Muscle of leg (tissue), 3 donors: ENCODE measurements at regions not wholly inside any gene's neighbourhood (a gene's known extent, or its start where the extent isn't known, plus 50 kb on each side); places are given as distances from the start of the nearest gene placed in this dataset.
A peak's percentile ranks its signal among the peaks of the same experiment; 100 is the strongest.

Experiments used
- DNase-seq: peaks from one replicate; pipeline ENCODE4 v3.0.0; 2013
- H3K27ac ChIP-seq: one replicate; pipeline ENCODE4 v1.5.1; 2013; ENCODE audit warnings: mild to moderate bottlenecking, low read length, control low read depth
- H3K27me3 ChIP-seq: one replicate; pipeline ENCODE4 v1.6.1; 2013; ENCODE audit warnings: low read length; ENCODE audit not compliant: control insufficient read depth, insufficient read depth
- H3K36me3 ChIP-seq: one replicate; pipeline ENCODE4 v1.6.1; 2013; ENCODE audit warnings: low read length; ENCODE audit not compliant: control insufficient read depth, insufficient read depth
- H3K4me1 ChIP-seq: one replicate; pipeline ENCODE4 v1.6.1; 2013; ENCODE audit warnings: low read length; ENCODE audit not compliant: control insufficient read depth, insufficient read depth
- H3K4me3 ChIP-seq: one replicate; pipeline ENCODE4 v1.5.1; 2013; ENCODE audit warnings: low read length, control low read depth
- H3K9me3 ChIP-seq: replicated peaks from 2 replicates; pipeline ENCODE4 v1.6.1; 2013; ENCODE audit warnings: low read depth, low read length; ENCODE audit not compliant: control insufficient read depth
- WGBS: methylation state at CpG from one replicate; pipeline ENCODE4 v1.1.5; 2013; ENCODE audit warnings: missing lambda C conversion rate; ENCODE audit not compliant: insufficient coverage; 5-methylcytosine and 5-hydroxymethylcytosine counted together

GRCh38 chr21:16509476-16509875 lies 779.7 kb downstream of the USP25 start:
- Histone ChIP-seq H3K9me3 (no peaks in the 10 kb centered on the region), H3K4me1 (no peaks in the 10 kb centered on the region), H3K27me3 (no peaks in the 10 kb centered on the region), H3K27ac (no peak overlapping the region), H3K4me3 (no peak overlapping the region), H3K36me3 (no peaks in the 10 kb centered on the region)
- peak; percentile 73 for DNase-seq
- 43% methylated on average over 1 of the region's 3 CpGs for WGBS

GRCh38 chr21:16514316-16514715 lies 784.5 kb downstream of the USP25 start:
- H3K36me3 ChIP-seq = no peaks in the 10 kb centered on the region
- H3K9me3 ChIP-seq = peaks cover 3% of the 10 kb centered on the region
- no peak overlapping the region for H3K4me3 ChIP-seq
- no peak for DNase-seq
- H3K27me3 ChIP-seq = no peaks in the 10 kb centered on the region
- no peaks in the 10 kb centered on the region for H3K4me1 ChIP-seq
- H3K27ac ChIP-seq = no peak overlapping the region
- WGBS = no CpG with 5 or more reads among the region's 2 CpGs

- no peak for DNase-seq
- WGBS = no CpG with 5 or more reads among the region's 1 CpG
- H3K9me3 ChIP-seq = peaks cover 3% of the 10 kb centered on the region
Measured at GRCh38 chr21:16517383-16517782, 787.6 kb downstream of the USP25 start.

GRCh38 chr21:16519036-16519435 lies 789.3 kb downstream of the USP25 start:
- Histone ChIP-seq H3K27me3 (no peaks in the 10 kb centered on the region), H3K9me3 (peaks cover 3% of the 10 kb centered on the region), H3K27ac (no peak overlapping the region), H3K36me3 (no peaks in the 10 kb centered on the region), H3K4me1 (no peaks in the 10 kb centered on the region), H3K4me3 (no peak overlapping the region)
- WGBS = no CpG with 5 or more reads among the region's 2 CpGs
- DNase-seq = no peak

More at GRCh38 chr21:16517383-16517782, 787.6 kb downstream of the USP25 start:
- no peaks in the 10 kb centered on the region for H3K4me1 ChIP-seq
- H3K27ac ChIP-seq = no peak overlapping the region
- H3K27me3 ChIP-seq = no peaks in the 10 kb centered on the region
- H3K36me3 ChIP-seq = no peaks in the 10 kb centered on the region
- H3K4me3 ChIP-seq = no peak overlapping the region

- Histone ChIP-seq H3K4me1 (no peaks in the 10 kb centered on the region), H3K27me3 (no peaks in the 10 kb centered on the region), H3K27ac (no peak overlapping the region), H3K9me3 (peaks cover 3% of the 10 kb centered on the region), H3K4me3 (no peak overlapping the region), H3K36me3 (no peaks in the 10 kb centered on the region)
- no peak for DNase-seq
Measured at GRCh38 chr21:16519644-16520043, 789.9 kb downstream of the USP25 start.

- Histone ChIP-seq H3K9me3 (no peaks in the 10 kb centered on the region), H3K4me1 (no peaks in the 10 kb centered on the region), H3K27ac (no peak overlapping the region), H3K27me3 (no peaks in the 10 kb centered on the region), H3K36me3 (no peaks in the 10 kb centered on the region), H3K4me3 (no peak overlapping the region)
- WGBS = 100% methylated on average over 1 of the region's 2 CpGs
- DNase-seq = no peak
Measured at GRCh38 chr21:16522548-16522947, 792.8 kb downstream of the USP25 start.

GRCh38 chr21:16530656-16531055 lies 800.9 kb downstream of the USP25 start:
- Histone ChIP-seq H3K36me3 (no peaks in the 10 kb centered on the region), H3K4me3 (no peak overlapping the region), H3K9me3 (peaks cover 4% of the 10 kb centered on the region), H3K27me3 (no peaks in the 10 kb centered on the region), H3K4me1 (peaks cover 4% of the 10 kb centered on the region), H3K27ac (no peak overlapping the region)
- WGBS = no CpG with 5 or more reads among the region's 2 CpGs
- no peak for DNase-seq

- Histone ChIP-seq H3K27ac (peak overlapping the region; percentile 96), H3K4me3 (no peak overlapping the region), H3K4me1 (peaks cover 4% of the 10 kb centered on the region), H3K36me3 (no peaks in the 10 kb centered on the region), H3K9me3 (peaks cover 4% of the 10 kb centered on the region), H3K27me3 (no peaks in the 10 kb centered on the region)
- peak; percentile 77 for DNase-seq
- WGBS = no CpG with 5 or more reads among the region's 4 CpGs
Measured at GRCh38 chr21:16532840-16533239, 803.1 kb downstream of the USP25 start.

- Histone ChIP-seq H3K27me3 (no peaks in the 10 kb centered on the region), H3K27ac (peak overlapping the region; percentile 96), H3K4me3 (peak overlapping the region; percentile 50), H3K36me3 (no peaks in the 10 kb centered on the region), H3K9me3 (peaks cover 4% of the 10 kb centered on the region), H3K4me1 (peaks cover 4% of the 10 kb centered on the region)
- WGBS = 8% methylated on average over 6 of the region's 9 CpGs
- DNase-seq = peak; percentile 83
Measured at GRCh38 chr21:16533692-16534407, 804.1 kb downstream of the USP25 start.

GRCh38 chr21:16534408-16535101 lies 804.8 kb downstream of the USP25 start:
- Histone ChIP-seq H3K9me3 (peaks cover 4% of the 10 kb centered on the region), H3K27ac (peak overlapping the region; percentile 96), H3K27me3 (no peaks in the 10 kb centered on the region), H3K36me3 (no peaks in the 10 kb centered on the region), H3K4me3 (peak overlapping the region; percentile 50), H3K4me1 (peaks cover 4% of the 10 kb centered on the region)
- WGBS = 8% methylated on average over 7 of the region's 11 CpGs
- DNase-seq = peak; percentile 96
